ENCODE measurements at regions not wholly inside any gene's neighbourhood (a gene's known extent, or its start where the extent isn't known, plus 50 kb on each side); places are given as distances from the start of the nearest gene placed in this dataset.

GRCh38 chr7:79949778-79950177 is 184.9 kb upstream of the GNAI1 start:
- intact Hi-C loops (cut with DNase I), result no loop called here
- Histone ChIP-seq H3K27ac (ENCODE audit: low read depth in 2 of 2, low read length in 2 of 2) (no peak overlapping the region), H3K4me1 (ENCODE audit: control insufficient read depth in 2 of 3, insufficient read depth in 2 of 3, low read depth in 1 of 3, low read length in 3 of 3) (no peaks in the 10 kb centered on the region), H3K36me3 (ENCODE audit: control insufficient read depth in 2 of 3, insufficient read depth in 3 of 3, low read length in 3 of 3) (no peaks in the 10 kb centered on the region), H3K9ac (ENCODE audit: low read length in 3 of 3) (no peak overlapping the region), H3K27me3 (ENCODE audit: control insufficient read depth, insufficient read depth, low read length) (no peaks in the 10 kb centered on the region), H3K9me3 (ENCODE audit: control insufficient read depth in 2 of 3, insufficient read depth in 1 of 3, low read length in 3 of 3) (no peaks in the 10 kb centered on the region), H3K4me3 (ENCODE audit: low read length in 3 of 3) (no peak overlapping the region)
- FAIRE-seq, result no peak
- DNase-seq, result no peak
- TF ChIP-seq CTCF (IDR thresholded peaks at IDR 0.05; ENCODE audit: borderline replicate concordance, extremely low read depth, insufficient read depth), result no peak

DNA sequence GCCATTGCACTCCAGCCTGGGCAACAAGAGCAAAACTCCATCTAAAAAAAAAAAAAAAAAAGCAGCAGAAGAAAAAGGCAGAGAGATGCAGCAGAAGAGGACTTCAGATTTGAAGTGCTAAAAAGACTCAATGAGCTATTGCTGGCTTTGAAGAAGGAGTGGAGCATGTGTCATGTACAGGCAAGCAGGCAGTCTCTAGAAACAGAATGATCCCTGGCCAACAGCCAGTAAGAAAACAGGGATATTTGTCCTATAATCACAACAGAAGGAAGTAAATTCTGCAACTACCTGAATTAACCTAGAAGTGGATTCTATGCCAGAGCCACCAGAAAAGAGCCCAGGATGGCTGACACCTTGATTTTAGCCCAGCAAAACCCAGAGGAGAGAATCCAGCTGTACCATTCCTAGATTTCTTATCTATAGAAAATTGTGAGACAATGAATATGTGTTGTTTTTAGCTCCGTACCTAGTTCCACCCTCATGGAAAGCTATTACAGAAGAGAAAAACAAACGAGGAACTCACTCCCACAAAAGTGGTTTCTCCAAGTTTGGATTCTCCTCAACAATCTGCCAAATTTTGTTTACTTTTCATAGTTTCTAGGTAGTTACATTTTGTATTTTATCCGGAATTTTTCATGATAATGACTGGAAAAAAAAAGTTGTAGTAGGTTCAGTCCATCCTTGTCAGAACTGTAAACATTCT is 198.2 kb upstream of the GNAI1 start:
- Histone ChIP-seq H3K4me3 (ENCODE audit: low read length in 3 of 3) (no peak overlapping the region), H3K9me3 (ENCODE audit: control insufficient read depth in 2 of 3, insufficient read depth in 1 of 3, low read length in 3 of 3) (no peaks in the 10 kb centered on the region), H3K36me3 (ENCODE audit: control insufficient read depth in 2 of 3, insufficient read depth in 3 of 3, low read length in 3 of 3) (no peaks in the 10 kb centered on the region), H3K27me3 (ENCODE audit: control insufficient read depth, insufficient read depth, low read length) (no peaks in the 10 kb centered on the region), H3K27ac (ENCODE audit: low read depth in 2 of 2, low read length in 2 of 2) (no peak overlapping the region), H3K9ac (ENCODE audit: low read length in 3 of 3) (no peak overlapping the region), H3K4me1 (ENCODE audit: control insufficient read depth in 2 of 3, insufficient read depth in 2 of 3, low read depth in 1 of 3, low read length in 3 of 3) (no peaks in the 10 kb centered on the region)
- DNase-seq (no peak), FAIRE-seq (no peak)
- intact Hi-C loops (cut with DNase I), result no loop called here
- no peak for TF ChIP-seq CTCF (IDR thresholded peaks at IDR 0.05; ENCODE audit: borderline replicate concordance, extremely low read depth, insufficient read depth)

GRCh38 chr7:79934727-79935126 is 199.9 kb upstream of the GNAI1 start:
- no peaks in the 10 kb centered on the region for H3K27me3 ChIP-seq (ENCODE audit: control insufficient read depth, insufficient read depth, low read length)
- intact Hi-C loops (cut with DNase I), result no loop called here
- no peak for FAIRE-seq
- H3K4me3 ChIP-seq (ENCODE audit: low read length in 3 of 3), result no peak overlapping the region
- no peaks in the 10 kb centered on the region for H3K9me3 ChIP-seq (ENCODE audit: control insufficient read depth in 2 of 3, insufficient read depth in 1 of 3, low read length in 3 of 3)
- TF ChIP-seq CTCF (IDR thresholded peaks at IDR 0.05; ENCODE audit: borderline replicate concordance, extremely low read depth, insufficient read depth), result no peak
- no peak overlapping the region for H3K9ac ChIP-seq (ENCODE audit: low read length in 3 of 3)
- H3K36me3 ChIP-seq (ENCODE audit: control insufficient read depth in 2 of 3, insufficient read depth in 3 of 3, low read length in 3 of 3), result no peaks in the 10 kb centered on the region
- no peak overlapping the region for H3K27ac ChIP-seq (ENCODE audit: low read depth in 2 of 2, low read length in 2 of 2)
- peak in 1 of 5 donors; percentile 53 for DNase-seq
- no peaks in the 10 kb centered on the region for H3K4me1 ChIP-seq (ENCODE audit: control insufficient read depth in 2 of 3, insufficient read depth in 2 of 3, low read depth in 1 of 3, low read length in 3 of 3)

GRCh38 chr7:79933144-79933543 is 201.5 kb upstream of the GNAI1 start:
- intact Hi-C loops (cut with DNase I), result no loop called here
- Histone ChIP-seq H3K27me3 (ENCODE audit: control insufficient read depth, insufficient read depth, low read length) (no peaks in the 10 kb centered on the region), H3K36me3 (ENCODE audit: control insufficient read depth in 2 of 3, insufficient read depth in 3 of 3, low read length in 3 of 3) (no peaks in the 10 kb centered on the region), H3K9ac (ENCODE audit: low read length in 3 of 3) (no peak overlapping the region), H3K4me3 (ENCODE audit: low read length in 3 of 3) (no peak overlapping the region), H3K4me1 (ENCODE audit: control insufficient read depth in 2 of 3, insufficient read depth in 2 of 3, low read depth in 1 of 3, low read length in 3 of 3) (no peaks in the 10 kb centered on the region), H3K9me3 (ENCODE audit: control insufficient read depth in 2 of 3, insufficient read depth in 1 of 3, low read length in 3 of 3) (no peaks in the 10 kb centered on the region), H3K27ac (ENCODE audit: low read depth in 2 of 2, low read length in 2 of 2) (no peak overlapping the region)
- TF ChIP-seq CTCF (IDR thresholded peaks at IDR 0.05; ENCODE audit: borderline replicate concordance, extremely low read depth, insufficient read depth), result no peak
- FAIRE-seq, result no peak
- no peak for DNase-seq
